ENCODE measurements at regions not wholly inside any gene's neighbourhood (a gene's known extent, or its start where the extent isn't known, plus 50 kb on each side); places are given as distances from the start of the nearest gene placed in this dataset.

GRCh38 chr13:60981407-60981806, 434.2 kb downstream of the PCDH20 start:
- H3K27me3 Mint-ChIP-seq: no peaks in the 10 kb centered on the region
- no peaks in the 10 kb centered on the region for H3K36me3 Mint-ChIP-seq
- H3K4me1 Mint-ChIP-seq: no peaks in the 10 kb centered on the region
- H3K9me3 Mint-ChIP-seq: peaks cover 4 to 9% (median 6%) of the 10 kb centered on the region in 3 donors
- no peak overlapping the region for H3K27ac Mint-ChIP-seq
- no peak overlapping the region for H3K4me3 Mint-ChIP-seq

DNA sequence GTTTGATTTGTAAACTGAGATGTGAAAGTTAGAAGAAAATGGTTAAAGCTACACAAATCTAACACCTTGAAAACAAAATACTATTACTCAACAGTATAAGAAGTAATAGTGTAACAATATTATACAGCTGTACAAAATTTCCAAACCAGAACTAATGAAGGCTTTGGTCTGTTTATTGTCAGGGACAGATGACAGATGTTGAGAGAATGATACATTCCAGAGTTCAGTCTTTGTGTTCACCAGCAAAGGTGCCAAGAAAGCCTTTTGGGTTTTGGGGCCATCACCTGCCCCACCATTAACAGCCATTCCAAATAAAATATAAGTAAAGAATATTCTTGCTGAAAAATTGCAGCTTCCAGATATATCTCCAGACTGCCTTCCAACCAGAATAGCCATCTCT, 439.3 kb downstream of the PCDH20 start:
- Mint-ChIP-seq H3K36me3 (no peaks in the 10 kb centered on the region), H3K27me3 (no peaks in the 10 kb centered on the region), H3K9me3 (peaks cover 2 to 14% (median 2%) of the 10 kb centered on the region in 3 donors)

GRCh38 chr13:60974296-60974695, 441.4 kb downstream of the PCDH20 start:
- no peaks in the 10 kb centered on the region for H3K27me3 Mint-ChIP-seq
- no peak overlapping the region for H3K27ac Mint-ChIP-seq
- H3K9me3 Mint-ChIP-seq: peaks cover 2 to 11% (median 2%) of the 10 kb centered on the region in 3 donors
- H3K4me1 Mint-ChIP-seq: no peaks in the 10 kb centered on the region
- H3K4me3 Mint-ChIP-seq: no peak overlapping the region
- peaks cover 2% of the 10 kb centered on the region for H3K36me3 Mint-ChIP-seq

More for the DNA sequence above, 439.3 kb downstream of the PCDH20 start:
- Mint-ChIP-seq H3K4me1 (no peaks in the 10 kb centered on the region), H3K27ac (no peak overlapping the region), H3K4me3 (no peak overlapping the region)

DNA sequence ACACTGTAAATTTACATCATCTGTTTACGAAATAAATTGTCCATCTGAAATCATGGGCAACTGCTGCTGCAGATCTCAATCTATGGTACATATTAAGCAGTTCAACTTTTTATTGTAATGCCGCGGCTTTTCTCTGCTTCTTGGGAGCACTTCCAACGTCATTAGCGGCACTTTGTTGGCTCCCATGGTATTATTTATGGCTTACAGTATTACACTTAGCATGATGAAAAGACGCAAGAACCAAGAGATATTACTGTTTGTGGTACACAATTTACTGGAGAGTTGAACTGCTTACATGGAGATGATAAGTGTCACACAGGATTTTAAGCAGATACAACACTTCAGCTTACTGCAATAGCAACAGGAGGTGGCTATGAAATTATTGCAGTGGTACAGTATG, 442.1 kb downstream of the PCDH20 start:
- Mint-ChIP-seq H3K4me3 (no peak overlapping the region), H3K27me3 (no peaks in the 10 kb centered on the region), H3K27ac (no peak overlapping the region), H3K9me3 (peaks cover 0 to 11% (median 2%) of the 10 kb centered on the region in 3 donors), H3K36me3 (peaks cover 2% of the 10 kb centered on the region), H3K4me1 (no peaks in the 10 kb centered on the region)

DNA sequence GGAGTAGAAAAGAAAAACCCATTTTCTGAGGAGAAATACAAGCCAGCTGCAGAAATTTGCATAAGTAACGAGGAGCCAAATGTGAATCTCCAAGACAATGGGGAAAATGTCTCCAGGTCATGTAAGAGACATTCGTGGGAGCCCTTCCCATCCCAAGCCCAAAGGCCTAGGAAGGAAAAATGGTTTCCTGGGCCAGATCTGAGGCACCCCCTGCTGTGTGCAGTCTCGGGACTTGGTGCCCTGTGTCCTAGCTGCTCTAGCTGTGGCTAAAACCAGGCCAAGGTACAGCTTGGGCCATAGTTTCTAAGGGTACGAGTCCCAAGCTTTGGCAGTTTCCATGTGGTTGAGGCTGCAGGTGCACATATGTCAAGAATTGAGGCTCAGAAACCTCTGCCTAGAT, 444.9 kb downstream of the PCDH20 start:
- Mint-ChIP-seq H3K4me1 (no peaks in the 10 kb centered on the region), H3K36me3 (peaks cover 2% of the 10 kb centered on the region), H3K9me3 (peaks cover 0 to 11% (median 2%) of the 10 kb centered on the region in 3 donors), H3K27ac (no peak overlapping the region), H3K4me3 (no peak overlapping the region), H3K27me3 (no peaks in the 10 kb centered on the region)

DNA sequence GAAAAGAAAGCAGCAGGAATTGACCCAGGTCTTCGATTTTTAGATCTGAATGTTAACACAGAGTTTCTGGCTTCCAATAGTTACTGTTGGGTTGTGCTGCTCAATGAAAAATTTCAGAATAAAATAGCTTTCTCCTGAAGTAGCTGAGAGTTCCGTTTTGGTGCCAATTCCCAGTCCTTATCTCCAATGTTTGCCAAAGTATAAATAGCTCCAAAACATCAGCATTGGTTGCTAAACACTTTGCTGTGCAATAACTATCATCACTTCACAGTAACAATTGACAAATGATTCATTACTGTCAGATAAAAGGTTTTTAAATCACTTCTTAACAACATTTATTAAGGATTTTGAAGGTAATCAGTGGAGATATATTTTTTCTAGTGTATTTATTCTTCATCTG, 446.0 kb downstream of the PCDH20 start:
- Mint-ChIP-seq H3K4me1 (no peaks in the 10 kb centered on the region), H3K27me3 (no peaks in the 10 kb centered on the region), H3K9me3 (peaks cover 0 to 5% (median 2%) of the 10 kb centered on the region in 3 donors), H3K36me3 (peaks cover 2% of the 10 kb centered on the region), H3K4me3 (no peak overlapping the region), H3K27ac (no peak overlapping the region)

DNA sequence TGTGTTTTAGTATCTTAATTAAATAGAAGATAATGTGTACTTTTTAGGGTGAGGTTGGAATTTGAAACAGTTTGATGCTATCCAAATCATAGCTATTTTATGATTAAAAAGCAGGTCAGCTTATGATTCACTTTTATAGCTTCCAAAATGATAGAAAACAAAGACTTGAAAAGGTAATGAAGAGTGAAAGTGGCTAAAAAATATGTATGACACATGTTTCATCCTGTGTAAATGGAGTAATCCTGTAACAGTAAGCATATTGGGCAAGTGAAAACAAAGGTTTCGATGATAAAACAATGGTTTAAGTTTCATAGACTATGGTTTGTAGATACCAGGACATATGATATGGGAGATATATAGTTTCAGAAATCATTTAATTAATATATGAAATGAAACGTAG, 456.2 kb downstream of the PCDH20 start:
- Mint-ChIP-seq H3K36me3 (no peaks in the 10 kb centered on the region), H3K4me1 (no peaks in the 10 kb centered on the region), H3K4me3 (no peak overlapping the region), H3K27ac (peak overlapping the region in 1 of 3 donors; percentile 41), H3K27me3 (no peaks in the 10 kb centered on the region), H3K9me3 (peaks cover 5 to 7% (median 6%) of the 10 kb centered on the region in 3 donors)

- H3K27me3 Mint-ChIP-seq: no peaks in the 10 kb centered on the region
- H3K4me3 Mint-ChIP-seq: no peak overlapping the region
- no peaks in the 10 kb centered on the region for H3K36me3 Mint-ChIP-seq
- no peak overlapping the region for H3K27ac Mint-ChIP-seq
- H3K9me3 Mint-ChIP-seq: peaks cover 5 to 7% (median 5%) of the 10 kb centered on the region in 3 donors
- no peaks in the 10 kb centered on the region for H3K4me1 Mint-ChIP-seq
Measured at GRCh38 chr13:60957816-60958215, 457.8 kb downstream of the PCDH20 start.

DNA sequence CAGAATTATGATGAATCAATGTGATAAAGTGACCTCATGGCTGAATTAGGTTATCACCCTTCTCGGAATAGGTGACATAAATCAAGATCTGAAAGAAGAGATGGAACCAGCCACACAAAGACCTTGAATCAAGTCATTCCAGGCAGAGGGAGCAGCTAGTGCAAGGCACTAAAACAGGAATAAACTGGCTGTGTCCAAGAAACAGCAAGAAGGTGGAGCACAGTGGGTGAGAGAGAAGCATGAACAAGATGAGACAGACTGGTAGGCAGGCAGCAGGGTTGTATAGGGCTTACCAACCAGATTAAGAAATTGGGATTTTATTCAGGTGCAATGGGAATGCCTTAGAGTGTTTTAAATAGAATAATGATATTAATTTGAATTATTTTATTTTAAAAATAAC, 470.3 kb downstream of the PCDH20 start:
- H3K9me3 Mint-ChIP-seq: peaks cover 3 to 15% (median 3%) of the 10 kb centered on the region in 3 donors
- H3K36me3 Mint-ChIP-seq: no peaks in the 10 kb centered on the region
- H3K27me3 Mint-ChIP-seq: no peaks in the 10 kb centered on the region
- peak overlapping the region in 1 of 3 donors; percentile 35 for H3K27ac Mint-ChIP-seq
- no peaks in the 10 kb centered on the region for H3K4me1 Mint-ChIP-seq
- H3K4me3 Mint-ChIP-seq: no peak overlapping the region

DNA sequence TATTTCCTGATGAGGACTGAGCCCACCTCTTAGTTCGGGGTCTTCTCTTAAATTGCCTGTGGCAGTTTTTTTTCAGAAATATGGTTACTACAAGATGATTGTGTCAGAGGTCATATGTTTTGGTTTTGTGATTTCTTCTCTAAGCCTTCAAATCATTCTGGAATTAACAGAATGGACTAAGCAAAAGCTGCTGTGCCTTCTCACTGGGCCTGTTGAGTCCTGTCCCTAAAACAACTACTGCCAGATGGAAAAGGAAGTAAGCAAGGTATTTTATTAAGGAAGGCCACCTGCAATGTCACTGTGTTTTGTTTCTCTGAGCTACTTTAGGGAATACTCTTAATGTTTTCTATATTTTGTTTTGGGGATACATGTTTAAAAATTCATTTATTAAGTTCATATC, 470.8 kb downstream of the PCDH20 start:
- no peak overlapping the region for H3K27ac Mint-ChIP-seq
- peaks cover 2 to 16% (median 3%) of the 10 kb centered on the region in 3 donors for H3K9me3 Mint-ChIP-seq
- H3K4me1 Mint-ChIP-seq: no peaks in the 10 kb centered on the region
- H3K27me3 Mint-ChIP-seq: no peaks in the 10 kb centered on the region
- H3K4me3 Mint-ChIP-seq: no peak overlapping the region
- H3K36me3 Mint-ChIP-seq: no peaks in the 10 kb centered on the region

DNA sequence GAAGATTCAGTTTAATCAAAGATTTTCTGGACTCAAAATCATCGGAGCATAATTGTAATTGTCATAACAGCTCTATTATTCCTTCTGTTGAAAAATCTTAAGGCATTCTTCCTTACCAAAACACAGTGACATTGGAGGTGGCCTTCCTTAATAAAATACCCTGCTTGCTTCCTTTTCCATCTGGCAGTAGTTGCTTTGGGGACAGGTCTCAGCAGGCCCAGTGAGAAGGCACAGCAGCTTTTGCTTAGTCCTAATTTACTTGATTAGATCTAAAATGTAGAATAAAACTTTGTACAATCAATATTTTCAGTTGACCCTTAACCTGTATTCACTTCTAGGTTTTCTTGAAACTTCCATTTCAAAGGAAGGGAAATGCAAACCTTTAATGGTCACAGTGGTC, 471.6 kb downstream of the PCDH20 start:
- H3K4me1 Mint-ChIP-seq: no peaks in the 10 kb centered on the region
- no peaks in the 10 kb centered on the region for H3K36me3 Mint-ChIP-seq
- peaks cover 2 to 16% (median 3%) of the 10 kb centered on the region in 3 donors for H3K9me3 Mint-ChIP-seq
- H3K27me3 Mint-ChIP-seq: no peaks in the 10 kb centered on the region
- H3K27ac Mint-ChIP-seq: no peak overlapping the region
- no peak overlapping the region for H3K4me3 Mint-ChIP-seq

- no peak overlapping the region for H3K4me3 Mint-ChIP-seq
- H3K4me1 Mint-ChIP-seq: no peaks in the 10 kb centered on the region
- H3K36me3 Mint-ChIP-seq: no peaks in the 10 kb centered on the region
- no peaks in the 10 kb centered on the region for H3K27me3 Mint-ChIP-seq
- peaks cover 1 to 5% (median 5%) of the 10 kb centered on the region in 3 donors for H3K9me3 Mint-ChIP-seq
- H3K27ac Mint-ChIP-seq: no peak overlapping the region
Measured at GRCh38 chr13:60936281-60936680, 479.4 kb downstream of the PCDH20 start.

- Mint-ChIP-seq H3K36me3 (no peaks in the 10 kb centered on the region), H3K4me3 (no peak overlapping the region), H3K27ac (no peak overlapping the region), H3K4me1 (no peaks in the 10 kb centered on the region), H3K27me3 (no peaks in the 10 kb centered on the region), H3K9me3 (peaks cover 0 to 5% (median 1%) of the 10 kb centered on the region in 3 donors)
Measured at GRCh38 chr13:60933638-60934037, 482.0 kb downstream of the PCDH20 start.

- Mint-ChIP-seq H3K9me3 (peaks cover 0 to 5% (median 2%) of the 10 kb centered on the region in 3 donors), H3K36me3 (no peaks in the 10 kb centered on the region), H3K4me1 (no peaks in the 10 kb centered on the region), H3K27ac (no peak overlapping the region), H3K27me3 (no peaks in the 10 kb centered on the region), H3K4me3 (no peak overlapping the region)
Measured at GRCh38 chr13:60931858-60932546, 483.6 kb downstream of the PCDH20 start.

DNA sequence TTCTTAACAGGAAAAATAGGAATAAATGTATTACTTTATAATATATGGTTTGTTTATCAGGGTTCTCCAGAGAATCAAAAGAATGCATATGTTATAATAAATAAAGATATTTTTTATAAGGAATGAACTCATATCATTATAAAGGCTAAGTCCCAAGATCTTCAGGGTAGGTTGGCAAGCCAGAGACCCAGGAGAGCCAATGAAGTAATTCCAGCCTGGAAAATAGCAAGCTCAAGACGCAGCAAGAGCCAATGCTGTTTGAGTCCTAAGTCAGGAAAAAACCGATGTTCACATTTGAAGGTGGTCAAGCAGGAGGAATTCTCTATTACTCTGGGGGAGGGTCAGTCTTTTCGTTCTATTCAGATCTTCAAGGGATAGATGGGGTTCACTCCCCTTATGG, 490.0 kb downstream of the PCDH20 start:
- H3K27me3 Mint-ChIP-seq: no peaks in the 10 kb centered on the region
- H3K9me3 Mint-ChIP-seq: peaks cover 0 to 4% (median 2%) of the 10 kb centered on the region in 3 donors
- H3K4me1 Mint-ChIP-seq: peaks cover 0 to 1% (median 0%) of the 10 kb centered on the region in 3 donors
- no peaks in the 10 kb centered on the region for H3K36me3 Mint-ChIP-seq
- H3K27ac Mint-ChIP-seq: no peak overlapping the region
- H3K4me3 Mint-ChIP-seq: no peak overlapping the region

- Mint-ChIP-seq H3K27me3 (no peaks in the 10 kb centered on the region), H3K9me3 (peaks cover 0 to 4% (median 2%) of the 10 kb centered on the region in 3 donors), H3K4me1 (peaks cover 0 to 1% (median 0%) of the 10 kb centered on the region in 3 donors), H3K36me3 (no peaks in the 10 kb centered on the region), H3K4me3 (no peak overlapping the region), H3K27ac (no peak overlapping the region)
Measured at GRCh38 chr13:60924856-60925255, 490.8 kb downstream of the PCDH20 start.
